K562 (cell line): ENCODE measurements at regions not wholly inside any gene's neighbourhood (a gene's known extent, or its start where the extent isn't known, plus 50 kb on each side); places are given as distances from the start of the nearest gene placed in this dataset.

Source experiments
- ATAC-seq: fragments of 200-7000 bp; cut with Tn5 transposase; 3 replicates; pipeline ENCODE4 v1.9.1; 2020; ENCODE audit warnings: moderate library complexity
- BruUV-seq: library from RNA; stranded (reverse); fragments of 400-500 nt; replicated peaks from 2 replicates; lab custom pipeline; 2021; lab: Mats Ljungman, UMichigan
- CTCF ChIA-PET: fragments of 300-600 bp; formaldehyde crosslinking; extraction: SDS; loops from one replicate; lab custom pipeline; 2021; ENCODE audit warnings: low intra/inter-chr PET ratio; lab: Yijun Ruan, JAX
- POLR2A ChIA-PET: fragments of 300-600, 350-650 bp; sonication (Branson Sonifier 250); formaldehyde crosslinking; extraction: SDS; loops from one replicate; lab custom pipeline; 2021; ENCODE audit warnings: antibody characterized with exemption, inconsistent platforms; lab: Yijun Ruan, JAX
- DNase-seq, 4 experiments: peaks; one replicate each; pipeline versions ENCODE4 v3.0.0 to v3.0.0-alpha.2; 2011 to 2018; ENCODE audit warnings: low spot score in 3 of 4, mixed read lengths in 3 of 4; ENCODE audit errors: extremely low read depth in 1 of 4
- FAIRE-seq: peaks from 2 replicates; lab custom pipeline; 2011; peaks lifted over from hg19 to GRCh38; lab: Jason Lieb, UNC
- H2AFZ ChIP-seq: 2 replicates; pipeline ENCODE4 v1.6.0; 2011; ENCODE audit warnings: low read depth, low read length, control low read depth, inconsistent platforms
- H3K27ac ChIP-seq: fragments of 200-600 bp; 3 replicates; pipeline ENCODE4 v1.8.0; 2011; ENCODE audit warnings: low read depth, mild to moderate bottlenecking, control low read depth, inconsistent platforms, low read length, moderate library complexity, mixed read lengths; ENCODE audit errors: extremely low read depth
- H3K27me3 ChIP-seq, 2 experiments: fragments of 300-600 bp in 1 of 2; 2 replicates in 1 of 2; 3 replicates in 1 of 2; pipeline versions ENCODE4 v1.6.0 to v1.8.0; 2011; ENCODE audit warnings: inconsistent platforms in 2 of 2, low read length in 2 of 2, mild to moderate bottlenecking in 1 of 2, mixed read lengths in 1 of 2, moderate library complexity in 1 of 2; ENCODE audit not compliant: control insufficient read depth in 2 of 2, insufficient read depth in 2 of 2
- H3K36me3 ChIP-seq: fragments of 300-600 bp; 3 replicates; pipeline ENCODE4 v1.8.0; 2011; ENCODE audit warnings: mild to moderate bottlenecking, low read length, inconsistent platforms; ENCODE audit not compliant: control insufficient read depth, insufficient read depth
- H3K4me1 ChIP-seq, 2 experiments: fragments of 200-600 bp in 1 of 2; replicated peaks in 1 of 2; 2 replicates in 1 of 2; 3 replicates in 1 of 2; pipeline versions ENCODE4 v1.5.1 to v1.8.0; 2011; ENCODE audit warnings: inconsistent platforms in 2 of 2, low read length in 2 of 2, mild to moderate bottlenecking in 1 of 2, mixed read lengths in 1 of 2, moderate library complexity in 1 of 2; ENCODE audit not compliant: control insufficient read depth in 2 of 2, insufficient read depth in 2 of 2
- H3K4me2 ChIP-seq: 2 replicates; pipeline ENCODE4 v1.6.1; 2011; ENCODE audit warnings: low read length, control low read depth, inconsistent platforms, mixed read lengths; ENCODE audit not compliant: insufficient read depth
- H3K4me3 ChIP-seq: fragments of 200-600 bp; sonication (generic), shearing (Covaris generic); 2 replicates; pipeline ENCODE4 v1.5.1; 2016; ENCODE audit warnings: control low read depth, inconsistent platforms
- H3K79me2 ChIP-seq: fragments of 200-600 bp; 3 replicates; pipeline ENCODE4 v1.8.0; 2011; ENCODE audit warnings: low read length, inconsistent platforms; ENCODE audit not compliant: control insufficient read depth, insufficient read depth
- H3K9ac ChIP-seq, 2 experiments: 2 replicates each; pipeline versions ENCODE4 v1.6.0 to v1.6.1; 2011; ENCODE audit warnings: low read depth in 2 of 2, low read length in 2 of 2, control low read depth in 1 of 2, inconsistent platforms in 1 of 2, mild to moderate bottlenecking in 1 of 2, mixed read lengths in 1 of 2; ENCODE audit not compliant: insufficient read depth in 1 of 2
- H3K9me1 ChIP-seq: one replicate; pipeline ENCODE4 v1.6.0; 2011; ENCODE audit warnings: inconsistent platforms, mild to moderate bottlenecking, low read length, moderate library complexity; ENCODE audit not compliant: control insufficient read depth, insufficient read depth
- H3K9me3 ChIP-seq: replicated peaks from 2 replicates; pipeline ENCODE4 v1.5.1; 2011; ENCODE audit warnings: low read depth, low read length, inconsistent platforms; ENCODE audit not compliant: control insufficient read depth, insufficient read depth
- H4K20me1 ChIP-seq: replicated peaks from 2 replicates; pipeline ENCODE4 v1.6.1; 2011; ENCODE audit warnings: low read length, inconsistent platforms, mixed read lengths; ENCODE audit not compliant: control insufficient read depth, insufficient read depth
- CAMTA2 ChIP-seq: fragments of 250-450 bp; sonication (Bioruptor Pico); conservative IDR thresholded peaks from 2 replicates; pipeline ENCODE4 v1.5.1; 2022
- COPS2 ChIP-seq: fragments of 450-650 bp; conservative IDR thresholded peaks from 2 replicates; pipeline ENCODE4 v1.6.1; 2016; ENCODE audit warnings: mild to moderate bottlenecking, moderate library complexity
- CREB1 ChIP-seq, 2 experiments: sonication (generic) in 1 of 2; formaldehyde crosslinking in 1 of 2; IDR thresholded peaks; 2 replicates each; pipeline versions ENCODE4 v1.6.1 to v1.8.0; 2012 to 2022; ENCODE audit warnings: inconsistent platforms in 1 of 2, mild to moderate bottlenecking in 1 of 2, missing genetic modification reagents in 1 of 2, moderate library complexity in 1 of 2
- DIDO1 ChIP-seq: fragments of 450-650 bp; IDR thresholded peaks from 2 replicates; pipeline ENCODE4 v1.6.1; 2016; ENCODE audit warnings: low read depth, missing biosample characterization, missing genetic modification characterization
- ERF ChIP-seq: fragments of 450-650 bp; formaldehyde crosslinking; IDR thresholded peaks from 2 replicates; pipeline ENCODE4 v1.4.0; 2020; ENCODE audit warnings: mild to moderate bottlenecking, mixed read lengths
- GTF2A2 ChIP-seq: IDR thresholded peaks from 2 replicates; pipeline ENCODE4 v1.6.1; 2016; ENCODE audit warnings: mild to moderate bottlenecking, missing genetic modification characterization, missing compliant biosample characterization
- HDAC8 ChIP-seq: fragments of 450-650 bp; IDR thresholded peaks from 2 replicates; pipeline ENCODE4 v1.6.1; 2016; ENCODE audit warnings: mild to moderate bottlenecking, missing genetic modification characterization, moderate library complexity, missing compliant biosample characterization
- MCM3 ChIP-seq: fragments of 450-650 bp; IDR thresholded peaks from 2 replicates; pipeline ENCODE4 v1.6.1; 2016
- PHF21A ChIP-seq: fragments of 450-650 bp; IDR thresholded peaks from 2 replicates; pipeline ENCODE4 v1.6.1; 2017; ENCODE audit warnings: low read depth, borderline replicate concordance
- ZC3H4 ChIP-seq: sonication (generic); formaldehyde crosslinking; IDR thresholded peaks from 2 replicates; pipeline ENCODE4 v1.9.0; 2021; ENCODE audit warnings: missing genetic modification reagents, borderline replicate concordance
- ZNF445 ChIP-seq: fragments of 250-450 bp; sonication (Bioruptor Pico); IDR thresholded peaks from 2 replicates; pipeline ENCODE4 v1.4.0; 2020; ENCODE audit warnings: low read depth, mild to moderate bottlenecking, moderate library complexity
- WGBS: fragments of 100-300 bp; shearing (Covaris generic); methylation state at CpG from one replicate; pipeline ENCODE4 v1.1.6; 2016; ENCODE audit warnings: low coverage, mixed read lengths; ENCODE audit not compliant: insufficient coverage; ENCODE audit errors: missing lambda C conversion rate; 5-methylcytosine and 5-hydroxymethylcytosine counted together
- in situ Hi-C: fragments of 300-500 bp; cut with MboI; formaldehyde crosslinking; loops from 4 replicates; pipeline ENCODE4 v1.15.0; 2018; ENCODE audit warnings: inconsistent platforms, mixed read lengths
- intact Hi-C: fragments of 100-400 bp; cut with micrococcal nuclease; formaldehyde crosslinking; loops from 2 replicates; pipeline ENCODE4 v1.14.2; 2022
- TF ChIP-seq, protein P1 (sequence below): sonication (generic); formaldehyde crosslinking; IDR thresholded peaks from 2 replicates; pipeline ENCODE4 v1.8.1; 2022; ENCODE audit warnings: missing genetic modification reagents
- TF ChIP-seq, protein P2 (sequence below): sonication (generic); formaldehyde crosslinking; IDR thresholded peaks from 2 replicates; pipeline ENCODE4 v1.9.0; 2022; ENCODE audit warnings: mild to moderate bottlenecking, missing genetic modification reagents
- TF ChIP-seq, protein P3 (sequence below): fragments of 450-650 bp; IDR thresholded peaks from 2 replicates; pipeline ENCODE4 v1.6.1; 2017; ENCODE audit warnings: antibody characterized with exemption, mild to moderate bottlenecking

DNA sequence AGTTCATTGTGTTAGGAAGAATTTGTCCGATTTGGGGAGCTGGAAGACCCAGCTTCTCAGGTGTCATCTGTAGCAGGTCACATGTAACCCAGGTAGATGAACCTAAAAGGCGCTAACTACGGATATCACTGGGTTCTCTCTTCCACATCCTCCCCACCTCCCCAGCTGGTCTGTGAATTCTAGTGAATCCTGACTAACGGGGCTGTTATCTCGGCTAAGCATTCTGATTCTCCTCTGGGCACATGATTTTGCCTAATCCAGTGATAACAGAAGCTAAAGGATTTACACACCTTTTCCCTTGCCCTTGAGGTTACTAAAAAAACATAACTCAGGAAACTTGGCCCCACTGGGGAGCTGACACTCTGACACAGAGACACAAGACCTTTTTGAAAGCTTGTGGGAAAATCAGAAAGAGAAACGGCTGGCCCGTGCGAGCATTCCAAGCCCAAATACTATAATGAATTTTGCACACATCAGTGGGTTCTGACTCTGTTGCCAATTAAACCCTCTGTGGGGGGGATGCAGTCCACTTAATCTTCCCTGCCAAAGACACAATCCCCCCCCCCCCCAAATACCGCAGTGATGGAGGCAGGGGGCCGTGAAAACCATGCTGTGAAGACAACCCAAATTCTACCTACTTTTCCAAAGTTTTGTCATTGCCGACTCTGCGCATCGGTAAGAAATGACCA lies 81.0 kb upstream of the FZD10 start (continued):
- TF ChIP-seq, protein P1, sequence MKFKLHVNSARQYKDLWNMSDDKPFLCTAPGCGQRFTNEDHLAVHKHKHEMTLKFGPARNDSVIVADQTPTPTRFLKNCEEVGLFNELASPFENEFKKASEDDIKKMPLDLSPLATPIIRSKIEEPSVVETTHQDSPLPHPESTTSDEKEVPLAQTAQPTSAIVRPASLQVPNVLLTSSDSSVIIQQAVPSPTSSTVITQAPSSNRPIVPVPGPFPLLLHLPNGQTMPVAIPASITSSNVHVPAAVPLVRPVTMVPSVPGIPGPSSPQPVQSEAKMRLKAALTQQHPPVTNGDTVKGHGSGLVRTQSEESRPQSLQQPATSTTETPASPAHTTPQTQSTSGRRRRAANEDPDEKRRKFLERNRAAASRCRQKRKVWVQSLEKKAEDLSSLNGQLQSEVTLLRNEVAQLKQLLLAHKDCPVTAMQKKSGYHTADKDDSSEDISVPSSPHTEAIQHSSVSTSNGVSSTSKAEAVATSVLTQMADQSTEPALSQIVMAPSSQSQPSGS = no peak
- no peak for TF ChIP-seq DIDO1 (tag)

DNA sequence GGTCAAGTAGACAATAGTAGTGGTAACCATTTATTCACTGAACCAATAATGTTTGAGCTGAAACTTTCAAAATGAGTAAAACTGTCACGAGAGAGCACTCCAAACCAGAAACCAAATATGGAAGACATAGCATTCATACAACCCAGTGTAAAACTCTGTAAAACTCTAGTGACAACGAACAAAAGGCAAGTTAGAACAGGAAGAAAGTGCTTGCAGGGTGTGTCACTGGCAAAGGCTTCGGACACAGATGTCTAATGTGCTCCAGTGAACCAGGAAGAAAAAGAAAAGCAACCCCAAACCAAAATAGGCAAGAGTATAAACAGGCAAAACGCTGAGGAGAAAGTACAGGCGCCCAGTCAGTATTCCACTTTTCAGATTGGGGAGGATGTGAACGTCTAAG lies 79.3 kb upstream of the FZD10 start:
- Histone ChIP-seq H3K9me1 (no peaks in the 10 kb centered on the region), H3K9me3 (no peaks in the 10 kb centered on the region), H3K4me3 (no peak overlapping the region), H3K4me2 (no peak overlapping the region), H3K36me3 (no peaks in the 10 kb centered on the region), H3K27me3 (peaks cover 3 to 48% of the 10 kb centered on the region in 2 experiments; a peak in 4 of 5 replicates), H3K27ac (no peak overlapping the region), H3K79me2 (no peaks in the 10 kb centered on the region), H3K9ac (no peak overlapping the region), H2AFZ (no peak overlapping the region), H4K20me1 (no peaks in the 10 kb centered on the region; the same call in 1 of the 2 replicates), H3K4me1 (no peaks in the 10 kb centered on the region)
- no peak for FAIRE-seq
- POLR2A ChIA-PET = no interaction called here
- no peak for ATAC-seq
- no TSS peak for BruUV-seq
- no peak for DNase-seq
- intact Hi-C loops (no loop called here), in situ Hi-C loops (no loop called here)
- CTCF ChIA-PET = no interaction called here
- WGBS = 0% methylated on average over 6 of the region's 6 CpGs
- no peak for TF ChIP-seq HDAC8 (tag)
- no peak for TF ChIP-seq COPS2
- TF ChIP-seq CAMTA2 (CRISPR knock-in tag) = no peak
- TF ChIP-seq, protein P2, sequence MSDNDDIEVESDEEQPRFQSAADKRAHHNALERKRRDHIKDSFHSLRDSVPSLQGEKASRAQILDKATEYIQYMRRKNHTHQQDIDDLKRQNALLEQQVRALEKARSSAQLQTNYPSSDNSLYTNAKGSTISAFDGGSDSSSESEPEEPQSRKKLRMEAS (CRISPR knock-in tag) = no peak
- no peak for TF ChIP-seq ERF (CRISPR knock-in tag)
- TF ChIP-seq ZC3H4 (CRISPR knock-in tag) = no peak
- no peak for TF ChIP-seq ZNF445 (CRISPR knock-in tag)
- TF ChIP-seq, protein P3, sequence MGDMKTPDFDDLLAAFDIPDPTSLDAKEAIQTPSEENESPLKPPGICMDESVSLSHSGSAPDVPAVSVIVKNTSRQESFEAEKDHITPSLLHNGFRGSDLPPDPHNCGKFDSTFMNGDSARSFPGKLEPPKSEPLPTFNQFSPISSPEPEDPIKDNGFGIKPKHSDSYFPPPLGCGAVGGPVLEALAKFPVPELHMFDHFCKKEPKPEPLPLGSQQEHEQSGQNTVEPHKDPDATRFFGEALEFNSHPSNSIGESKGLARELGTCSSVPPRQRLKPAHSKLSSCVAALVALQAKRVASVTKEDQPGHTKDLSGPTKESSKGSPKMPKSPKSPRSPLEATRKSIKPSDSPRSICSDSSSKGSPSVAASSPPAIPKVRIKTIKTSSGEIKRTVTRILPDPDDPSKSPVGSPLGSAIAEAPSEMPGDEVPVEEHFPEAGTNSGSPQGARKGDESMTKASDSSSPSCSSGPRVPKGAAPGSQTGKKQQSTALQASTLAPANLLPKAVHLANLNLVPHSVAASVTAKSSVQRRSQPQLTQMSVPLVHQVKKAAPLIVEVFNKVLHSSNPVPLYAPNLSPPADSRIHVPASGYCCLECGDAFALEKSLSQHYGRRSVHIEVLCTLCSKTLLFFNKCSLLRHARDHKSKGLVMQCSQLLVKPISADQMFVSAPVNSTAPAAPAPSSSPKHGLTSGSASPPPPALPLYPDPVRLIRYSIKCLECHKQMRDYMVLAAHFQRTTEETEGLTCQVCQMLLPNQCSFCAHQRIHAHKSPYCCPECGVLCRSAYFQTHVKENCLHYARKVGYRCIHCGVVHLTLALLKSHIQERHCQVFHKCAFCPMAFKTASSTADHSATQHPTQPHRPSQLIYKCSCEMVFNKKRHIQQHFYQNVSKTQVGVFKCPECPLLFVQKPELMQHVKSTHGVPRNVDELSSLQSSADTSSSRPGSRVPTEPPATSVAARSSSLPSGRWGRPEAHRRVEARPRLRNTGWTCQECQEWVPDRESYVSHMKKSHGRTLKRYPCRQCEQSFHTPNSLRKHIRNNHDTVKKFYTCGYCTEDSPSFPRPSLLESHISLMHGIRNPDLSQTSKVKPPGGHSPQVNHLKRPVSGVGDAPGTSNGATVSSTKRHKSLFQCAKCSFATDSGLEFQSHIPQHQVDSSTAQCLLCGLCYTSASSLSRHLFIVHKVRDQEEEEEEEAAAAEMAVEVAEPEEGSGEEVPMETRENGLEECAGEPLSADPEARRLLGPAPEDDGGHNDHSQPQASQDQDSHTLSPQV = no peak
- TF ChIP-seq MCM3 = no peak
- no peak for TF ChIP-seq GTF2A2 (tag)
- no peak for TF ChIP-seq CREB1 (IDR thresholded peaks at IDR 0.05)
- no peak for TF ChIP-seq CREB1 (CRISPR knock-in tag; IDR thresholded peaks at IDR 0.05)
- no peak for TF ChIP-seq PHF21A
